HepG2 (cell line): ENCODE measurements at regions not wholly inside any gene's neighbourhood (a gene's known extent, or its start where the extent isn't known, plus 50 kb on each side); places are given as distances from the start of the nearest gene placed in this dataset.

Experiments used
- EP300 ChIP-seq, 3 experiments: sonication (generic) in 1 of 3; formaldehyde crosslinking in 1 of 3; IDR thresholded peaks; 2 replicates each; pipeline versions ENCODE4 v1.5.1 to v1.6.1; 2011 to 2020; ENCODE audit warnings: low read depth in 2 of 3, low read length in 2 of 3, borderline replicate concordance in 1 of 3, improper control_type of control experiment in 1 of 3, mild to moderate bottlenecking in 1 of 3, missing genetic modification reagents in 1 of 3, moderate library complexity in 1 of 3
- SP1 ChIP-seq, 2 experiments: fragments of 450-650 bp in 1 of 2; sonication (generic) in 1 of 2; formaldehyde crosslinking in 1 of 2; IDR thresholded peaks; 2 replicates each; pipeline versions ENCODE4 v1.4.0 to v1.6.1; 2016 to 2020; ENCODE audit warnings: missing genetic modification reagents in 1 of 2
- ZNF317 ChIP-seq: sonication (generic); formaldehyde crosslinking; IDR thresholded peaks from 2 replicates; pipeline ENCODE4 v1.5.0; 2020; ENCODE audit warnings: mild to moderate bottlenecking, missing genetic modification reagents
- ZNF614 ChIP-seq: IDR thresholded peaks from 2 replicates; pipeline ENCODE4 v1.6.1; 2018; ENCODE audit warnings: missing biosample characterization, missing genetic modification reagents, inconsistent platforms, borderline replicate concordance
- TF ChIP-seq, protein P1 (sequence below): sonication (generic); formaldehyde crosslinking; IDR thresholded peaks from 2 replicates; pipeline ENCODE4 v1.5.0; 2020; ENCODE audit warnings: mild to moderate bottlenecking, missing genetic modification reagents, moderate library complexity

DNA sequence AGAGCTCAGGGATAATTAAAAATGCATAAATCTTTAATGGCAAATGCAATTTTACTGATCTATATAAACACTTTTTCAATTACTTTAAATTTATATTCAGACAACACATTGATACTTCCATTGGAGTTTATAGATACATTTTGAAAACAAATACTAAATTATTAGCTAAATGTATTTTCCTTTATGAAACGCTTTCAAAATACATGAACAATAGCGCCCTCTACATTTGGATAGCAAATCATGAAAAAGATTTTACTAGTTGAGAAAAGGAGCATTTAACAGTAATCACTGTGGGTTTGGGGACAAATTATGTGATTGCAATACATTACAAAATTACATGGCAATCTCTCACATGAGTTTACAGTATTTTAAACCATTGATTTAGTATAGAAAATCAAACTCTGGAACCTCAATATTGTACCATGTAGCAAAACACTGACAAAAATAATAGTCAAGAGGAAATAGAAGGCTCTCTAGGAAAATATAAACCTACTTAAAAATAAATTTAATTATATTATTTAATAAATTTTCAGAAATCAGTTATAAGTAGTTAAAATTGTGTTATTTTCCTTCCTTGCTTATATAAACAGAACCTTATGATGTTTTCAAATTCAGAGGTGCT is 207.9 kb downstream of the ZIC1 start:
- TF ChIP-seq, protein P1, sequence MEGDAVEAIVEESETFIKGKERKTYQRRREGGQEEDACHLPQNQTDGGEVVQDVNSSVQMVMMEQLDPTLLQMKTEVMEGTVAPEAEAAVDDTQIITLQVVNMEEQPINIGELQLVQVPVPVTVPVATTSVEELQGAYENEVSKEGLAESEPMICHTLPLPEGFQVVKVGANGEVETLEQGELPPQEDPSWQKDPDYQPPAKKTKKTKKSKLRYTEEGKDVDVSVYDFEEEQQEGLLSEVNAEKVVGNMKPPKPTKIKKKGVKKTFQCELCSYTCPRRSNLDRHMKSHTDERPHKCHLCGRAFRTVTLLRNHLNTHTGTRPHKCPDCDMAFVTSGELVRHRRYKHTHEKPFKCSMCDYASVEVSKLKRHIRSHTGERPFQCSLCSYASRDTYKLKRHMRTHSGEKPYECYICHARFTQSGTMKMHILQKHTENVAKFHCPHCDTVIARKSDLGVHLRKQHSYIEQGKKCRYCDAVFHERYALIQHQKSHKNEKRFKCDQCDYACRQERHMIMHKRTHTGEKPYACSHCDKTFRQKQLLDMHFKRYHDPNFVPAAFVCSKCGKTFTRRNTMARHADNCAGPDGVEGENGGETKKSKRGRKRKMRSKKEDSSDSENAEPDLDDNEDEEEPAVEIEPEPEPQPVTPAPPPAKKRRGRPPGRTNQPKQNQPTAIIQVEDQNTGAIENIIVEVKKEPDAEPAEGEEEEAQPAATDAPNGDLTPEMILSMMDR (CRISPR knock-in tag): peak; percentile 35
- TF ChIP-seq ZNF317 (CRISPR knock-in tag) (no peak), ZNF614 (CRISPR knock-in tag) (no peak), EP300 (IDR thresholded peaks at IDR 0.05; ENCODE audit: low read depth in 2 of 2, low read length in 2 of 2) (no peak), EP300 (CRISPR knock-in tag; IDR thresholded peaks at IDR 0.05; ENCODE audit: borderline replicate concordance) (no peak), SP1 (IDR thresholded peaks at IDR 0.05) (no peak), SP1 (CRISPR knock-in tag; IDR thresholded peaks at IDR 0.05) (no peak)
